HK-2 (cell line): ENCODE measurements at regions not wholly inside any gene's neighbourhood (a gene's known extent, or its start where the extent isn't known, plus 50 kb on each side); places are given as distances from the start of the nearest gene placed in this dataset.
"Not testable (repeated sequence)": the region's sequence is repeated elsewhere in the genome, so short reads cannot be mapped to it uniquely, and the experiment has no call there.

Experiments used
- DNase-seq: peaks from one replicate; pipeline ENCODE4 v3.0.0-alpha.2; 2018; ENCODE audit not compliant: unreplicated experiment

DNA sequence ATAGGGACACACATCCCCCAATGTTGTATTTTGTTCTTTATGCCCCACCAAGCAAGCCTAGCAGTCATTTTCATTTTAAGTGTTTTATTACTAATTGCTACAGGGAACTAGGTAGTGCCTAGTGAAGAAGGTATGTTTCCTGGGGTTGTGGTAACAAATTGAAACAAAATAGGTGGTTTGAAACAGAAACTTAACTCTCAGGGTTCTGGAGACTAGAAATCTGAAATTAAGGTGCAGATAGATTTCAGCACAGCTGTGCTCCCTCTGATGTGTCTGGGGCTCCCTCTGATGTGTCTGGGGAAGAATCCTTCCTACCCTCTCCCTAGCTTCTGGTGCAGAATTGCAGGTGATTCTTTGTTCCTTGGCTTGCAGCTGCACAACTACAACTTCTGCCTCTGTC is 390.1 kb downstream of the ZFHX3 start:
- DNase-seq: no peak

DNA sequence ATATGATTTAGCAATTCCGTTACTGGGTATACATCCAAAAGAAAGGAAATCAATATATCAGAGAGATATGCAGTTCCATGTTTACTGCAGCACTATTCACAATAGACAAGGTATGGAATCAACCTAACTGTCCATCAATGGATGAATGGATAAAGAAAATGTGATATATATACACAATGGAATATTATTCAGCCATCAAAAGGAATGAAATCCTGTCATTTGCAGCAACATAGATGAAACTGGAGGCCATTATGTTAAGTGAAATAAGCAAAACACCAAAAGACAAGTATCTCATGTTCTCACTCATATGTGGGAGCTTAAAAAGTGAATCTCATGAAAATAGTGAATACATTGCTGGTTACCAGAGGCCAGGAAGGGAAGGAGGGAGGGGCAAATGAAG is 390.8 kb downstream of the ZFHX3 start:
- no peak for DNase-seq

DNA sequence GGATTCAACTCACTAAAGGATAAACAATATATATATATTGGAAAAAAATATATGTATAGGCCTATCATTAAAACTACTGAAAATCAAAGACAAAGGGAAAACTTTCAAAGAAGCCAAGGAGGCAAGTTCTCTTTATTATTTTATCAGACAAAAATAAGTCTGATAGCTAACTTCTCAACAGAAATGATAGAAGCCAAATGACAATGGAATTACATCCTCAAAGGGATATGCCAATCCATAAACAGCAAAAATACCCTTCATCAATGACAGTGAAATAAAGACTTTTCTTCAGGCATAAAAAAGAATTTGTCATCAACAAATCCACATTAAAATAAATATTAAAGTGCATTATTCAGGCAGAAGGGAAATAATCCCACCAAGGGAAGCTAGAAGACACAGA is 393.4 kb downstream of the ZFHX3 start:
- no peak for DNase-seq

DNA sequence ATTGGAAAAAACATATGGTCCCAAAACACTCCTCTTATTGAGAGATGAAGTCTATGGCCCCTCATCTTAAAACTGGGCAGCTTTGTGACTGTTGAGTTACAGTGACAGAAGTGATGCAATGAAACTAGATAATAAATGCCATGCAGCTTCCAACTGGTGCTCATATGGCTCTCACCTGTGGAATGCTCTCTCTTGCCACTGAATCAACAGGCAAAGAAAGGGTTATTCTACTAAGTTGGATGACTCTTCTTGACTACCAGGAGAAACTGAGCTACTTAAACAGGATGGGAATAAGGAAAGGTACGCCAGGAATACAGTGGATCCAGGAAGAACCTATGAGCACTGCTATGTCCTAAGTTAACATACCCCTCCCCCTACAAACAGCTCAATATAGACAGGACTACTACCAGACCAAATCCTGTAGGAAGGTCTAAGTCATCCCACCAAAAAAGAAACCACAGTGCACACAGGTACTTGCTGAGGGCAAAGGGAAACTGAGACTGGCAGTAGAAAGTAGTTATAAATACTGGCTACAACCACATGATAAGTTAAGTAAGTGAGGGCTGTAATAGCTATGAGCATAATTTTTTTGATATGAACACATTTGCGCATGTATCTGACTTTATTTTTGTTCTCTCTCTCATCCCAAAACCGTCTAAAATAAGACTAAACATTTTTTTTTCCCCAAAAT is 398.5 kb downstream of the ZFHX3 start:
- DNase-seq: no peak

DNA sequence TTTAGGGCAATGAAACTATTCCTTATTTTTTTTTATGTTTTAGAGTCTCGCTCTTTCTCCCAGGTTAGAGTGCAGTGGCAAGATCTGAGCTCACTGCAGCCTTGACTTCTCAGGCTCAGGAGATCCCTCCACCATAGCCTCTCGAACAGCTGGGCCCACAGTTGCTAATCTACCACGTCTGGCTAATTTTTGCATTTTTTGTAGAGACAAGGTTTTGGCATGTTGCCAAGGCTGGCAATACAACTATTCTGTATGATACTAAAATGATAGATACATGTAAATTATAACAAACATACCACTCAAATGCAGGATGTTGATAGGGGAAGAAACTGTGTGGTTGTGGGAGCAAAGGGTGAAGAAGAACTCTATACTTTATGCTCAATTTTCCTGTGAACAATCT is 401.3 kb downstream of the ZFHX3 start:
- no peak for DNase-seq

DNA sequence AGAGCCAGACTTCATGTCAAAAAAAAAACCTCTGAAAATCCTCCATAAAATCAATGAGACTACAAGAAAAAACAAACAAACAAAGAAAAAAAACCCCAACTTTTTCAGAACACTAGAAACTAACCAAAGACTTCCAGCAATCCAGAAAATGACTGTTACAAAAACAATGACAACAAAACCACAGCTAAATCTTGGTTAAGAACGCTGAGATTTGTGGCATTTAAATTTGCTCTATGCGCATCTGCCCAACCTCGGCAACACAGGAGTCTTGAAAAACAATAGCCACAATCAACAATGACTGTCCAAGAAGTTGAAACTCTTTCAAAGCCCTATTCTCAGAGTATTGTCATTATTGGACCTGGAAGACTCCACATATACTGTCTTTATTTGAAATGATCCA is 402.4 kb downstream of the ZFHX3 start:
- DNase-seq: no peak

DNA sequence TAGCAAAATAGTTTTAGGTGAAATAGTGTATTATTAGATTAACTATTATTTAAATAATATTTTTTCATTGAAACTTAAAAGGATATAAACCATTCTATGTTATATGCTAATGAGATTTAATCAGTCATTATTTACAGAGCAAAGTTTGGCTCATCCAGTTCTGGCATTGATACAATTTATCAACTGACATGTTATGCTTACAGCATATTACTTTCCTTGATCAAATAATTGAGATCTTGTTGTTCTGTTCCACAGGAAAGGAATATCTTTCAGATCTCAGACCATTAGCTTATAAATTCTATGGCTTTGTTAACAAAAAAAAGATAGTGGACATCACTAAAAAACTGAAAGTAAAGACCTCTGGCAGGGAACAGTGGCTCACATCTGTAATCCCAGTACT is 403.0 kb downstream of the ZFHX3 start:
- no peak for DNase-seq

DNA sequence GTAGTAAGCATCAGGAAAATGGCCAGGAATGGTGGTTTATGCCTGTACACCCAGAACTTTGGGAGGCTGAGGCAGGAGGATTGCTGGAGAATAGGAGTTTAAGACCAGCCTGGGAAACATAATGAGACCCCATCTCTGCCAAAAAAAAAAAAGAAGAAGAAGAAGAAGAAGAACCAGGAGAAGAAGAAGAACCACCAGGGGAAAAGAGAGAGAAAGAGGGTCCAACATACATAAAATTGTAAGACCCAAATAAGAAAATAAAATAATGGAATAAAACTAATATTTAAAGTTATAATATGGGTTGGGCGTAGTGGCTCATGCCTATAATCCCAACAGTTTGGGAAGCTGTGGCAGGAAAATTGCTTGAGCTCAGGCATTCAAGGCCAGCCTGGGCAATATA is 408.4 kb downstream of the ZFHX3 start:
- DNase-seq: no peak

DNA sequence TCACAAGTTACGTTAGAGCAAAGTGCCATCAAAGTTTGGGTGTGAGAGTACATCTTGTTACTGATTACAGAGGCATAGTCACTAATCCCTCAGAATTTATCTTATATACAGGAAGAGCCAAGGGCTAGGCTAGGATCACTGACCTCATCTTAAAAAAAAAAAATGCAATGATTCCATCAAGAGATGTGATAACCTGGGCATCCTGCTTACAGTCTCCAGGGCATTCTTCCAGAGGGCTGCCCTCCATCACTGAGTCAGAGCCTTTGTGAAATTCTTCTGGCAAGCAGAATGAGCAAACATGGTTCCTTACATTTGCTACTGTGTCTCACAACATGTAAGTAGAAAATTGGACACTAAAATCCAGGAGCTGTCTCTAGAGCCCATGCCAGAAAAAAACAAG is 410.6 kb downstream of the ZFHX3 start:
- DNase-seq: peak; percentile 31

DNA sequence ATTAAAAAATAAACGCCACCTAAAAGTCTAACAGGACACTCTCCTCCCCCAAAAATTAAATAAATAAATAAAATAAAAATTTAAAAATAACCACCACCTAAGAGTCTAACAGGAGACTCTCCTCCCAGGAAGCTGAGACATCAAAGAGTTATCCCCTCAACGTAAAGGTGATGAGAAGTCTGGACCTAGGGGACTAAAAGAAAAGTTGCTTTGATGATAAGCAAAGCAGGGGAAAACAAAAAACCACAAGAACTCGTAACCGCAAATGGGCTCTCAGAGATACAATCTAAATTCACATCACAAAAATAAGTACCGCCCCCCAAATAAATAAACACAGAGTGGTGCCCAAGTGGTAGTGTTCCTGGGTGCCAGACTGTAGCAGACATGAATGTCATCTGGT is 412.2 kb downstream of the ZFHX3 start:
- DNase-seq: no peak

DNA sequence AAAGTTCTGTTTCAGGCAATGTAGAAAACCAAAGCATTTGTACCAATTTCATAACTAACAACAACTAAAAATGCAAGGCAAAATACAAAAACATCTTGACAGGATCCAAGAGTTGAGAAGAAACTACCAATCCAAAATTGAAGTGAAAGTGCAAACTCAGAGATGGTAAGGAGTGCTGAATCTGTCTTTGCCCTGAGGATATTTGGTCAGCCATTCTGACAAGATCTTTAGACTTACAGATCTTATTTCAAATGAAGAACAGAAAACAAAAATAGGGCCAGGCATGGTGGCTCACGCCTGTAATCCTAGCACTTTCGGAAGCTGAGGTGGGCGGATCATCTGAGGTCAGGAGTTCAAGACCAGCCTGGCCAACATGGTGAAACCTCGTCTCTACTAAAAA is 412.8 kb downstream of the ZFHX3 start:
- DNase-seq: no peak

DNA sequence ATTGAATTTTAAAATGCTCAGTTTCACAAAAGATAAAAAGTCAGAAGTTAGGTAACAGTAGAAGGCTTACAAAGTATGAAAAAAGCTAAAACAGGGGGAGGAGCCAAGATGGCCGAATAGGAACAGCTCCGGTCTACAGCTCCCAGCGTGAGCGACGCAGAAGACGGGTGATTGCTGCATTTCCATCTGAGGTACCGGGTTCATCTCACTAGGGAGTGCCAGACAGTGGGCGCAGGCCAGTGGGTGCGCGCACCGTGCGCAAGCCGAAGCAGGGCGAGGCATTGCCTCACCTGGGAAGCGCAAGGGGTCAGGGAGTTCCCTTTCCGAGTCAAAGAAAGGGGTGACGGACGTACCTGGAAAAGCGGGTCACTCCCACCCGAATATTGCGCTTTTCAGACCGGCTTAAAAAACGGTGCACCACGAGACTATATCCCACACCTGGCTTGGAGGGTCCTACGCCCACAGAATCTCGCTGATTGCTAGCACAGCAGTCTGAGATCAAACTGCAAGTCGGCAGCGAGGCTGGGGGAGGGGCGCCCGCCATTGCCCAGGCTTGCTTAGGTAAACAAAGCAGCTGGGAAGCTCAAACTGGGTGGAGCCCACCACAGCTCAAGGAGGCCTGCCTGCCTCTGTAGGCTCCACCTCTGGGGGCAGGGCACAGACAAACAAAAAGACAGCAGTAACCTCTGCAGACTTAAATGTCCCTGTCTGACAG is 420.6 kb downstream of the ZFHX3 start:
- not testable (repeated sequence) for DNase-seq

DNA sequence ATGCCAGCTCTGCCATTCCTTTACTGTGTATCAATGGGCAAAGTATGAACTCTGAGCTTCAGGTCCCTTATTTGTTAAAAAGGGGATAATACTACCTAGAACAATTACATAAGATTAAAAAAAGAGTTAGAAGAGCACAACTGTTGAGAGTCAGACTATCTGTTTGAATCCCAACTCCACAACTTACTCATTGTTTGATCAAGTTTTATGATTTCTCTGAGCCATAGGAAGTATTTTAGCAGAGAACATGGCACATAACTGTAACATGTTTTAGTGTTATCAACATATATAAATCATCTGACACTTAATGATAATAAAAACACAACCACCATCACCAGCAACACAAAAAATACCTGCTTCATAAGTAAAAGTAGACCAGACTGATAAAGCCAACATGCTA is 421.3 kb downstream of the ZFHX3 start:
- no peak for DNase-seq

DNA sequence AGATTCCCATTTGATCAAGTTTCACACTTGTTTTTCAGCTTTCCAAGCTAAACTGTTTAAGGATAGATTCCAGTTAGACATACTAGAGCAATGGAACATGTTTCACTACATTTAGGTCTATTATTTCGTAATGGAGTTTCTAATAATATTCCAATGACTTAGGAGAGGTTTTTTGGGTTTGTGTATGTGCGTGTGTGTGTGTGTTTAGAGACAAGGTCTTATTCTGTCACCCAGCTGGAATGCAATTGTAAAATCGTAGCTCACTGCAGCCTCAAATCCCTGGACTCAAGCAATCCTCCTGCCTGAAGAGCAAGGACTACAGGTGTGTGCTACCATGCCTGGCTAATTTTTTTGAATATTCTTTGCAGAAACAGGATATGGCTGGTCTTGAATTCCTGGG is 426.3 kb downstream of the ZFHX3 start:
- DNase-seq: no peak

DNA sequence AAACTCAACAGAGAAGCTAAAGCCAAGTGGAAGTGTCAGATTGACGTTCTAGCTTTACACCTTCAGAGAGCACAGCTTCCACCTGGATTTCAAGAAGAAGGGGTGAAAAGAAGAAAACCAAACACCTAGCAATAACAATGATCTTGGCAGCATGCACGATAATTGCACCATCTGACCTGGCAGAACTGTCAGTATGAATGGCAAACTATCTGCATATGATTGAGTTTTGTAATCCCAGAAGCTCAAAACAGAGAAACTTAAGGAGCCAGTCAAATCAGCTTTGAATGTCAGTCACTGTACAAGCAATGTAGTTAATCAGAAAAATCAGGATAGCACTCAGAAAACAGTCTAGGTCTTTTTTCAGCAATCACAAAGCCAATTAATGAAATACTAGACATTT is 427.1 kb downstream of the ZFHX3 start:
- no peak for DNase-seq

DNA sequence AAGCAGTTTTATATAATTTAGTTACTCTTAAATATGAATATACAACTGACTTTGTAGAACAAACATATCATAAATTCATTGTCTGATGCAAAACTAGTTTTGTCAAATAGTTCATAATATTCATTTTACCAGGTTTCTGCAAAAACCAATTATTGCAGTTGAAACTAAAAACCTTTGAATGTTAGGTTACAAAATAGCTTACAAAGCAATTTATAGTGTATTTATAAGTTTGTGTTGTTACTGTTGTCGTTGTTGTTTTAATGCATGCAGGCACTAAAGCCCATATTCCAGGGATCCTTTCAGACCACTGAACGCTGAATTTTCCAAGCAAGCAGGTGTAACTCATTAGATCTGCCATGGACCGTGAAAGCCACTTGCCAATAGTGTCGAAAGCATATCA is 427.6 kb downstream of the ZFHX3 start:
- no peak for DNase-seq

DNA sequence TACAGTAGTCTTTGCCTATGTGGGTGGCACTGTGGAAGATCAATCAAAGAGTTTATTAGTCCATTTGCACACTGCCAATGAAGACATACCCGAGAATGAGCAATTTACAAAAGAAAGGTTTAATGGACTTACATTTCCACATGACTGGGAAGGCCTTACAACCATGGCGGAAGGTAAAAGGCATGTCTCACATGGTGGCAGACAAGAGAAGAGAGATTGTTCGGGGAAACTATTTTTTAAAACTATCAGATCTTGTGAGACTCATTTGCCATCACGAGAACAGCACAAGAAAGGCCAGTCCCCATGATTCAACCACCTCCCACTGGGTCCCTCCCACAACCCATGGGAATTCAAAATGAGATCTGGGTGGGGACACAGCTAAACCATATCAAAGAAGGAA is 432.1 kb downstream of the ZFHX3 start:
- DNase-seq: no peak

DNA sequence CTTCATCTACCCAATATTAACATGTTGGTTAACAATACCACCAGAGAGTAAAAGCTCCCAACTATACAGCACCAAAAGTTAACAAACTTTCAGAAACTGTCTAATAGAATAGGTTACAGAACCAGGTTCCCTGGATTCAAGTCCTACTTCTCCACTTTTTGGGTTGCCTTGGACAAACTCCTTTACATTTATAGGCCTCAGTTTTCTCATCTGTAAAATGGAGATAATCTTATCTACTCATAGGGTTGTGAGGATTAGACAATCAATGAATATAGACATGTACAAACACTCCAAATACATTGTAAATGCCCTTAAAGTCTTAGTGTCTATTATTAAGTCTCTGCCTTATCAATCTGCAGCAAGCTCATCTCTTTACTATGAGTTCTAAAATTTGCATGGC is 435.2 kb downstream of the ZFHX3 start:
- DNase-seq: no peak

DNA sequence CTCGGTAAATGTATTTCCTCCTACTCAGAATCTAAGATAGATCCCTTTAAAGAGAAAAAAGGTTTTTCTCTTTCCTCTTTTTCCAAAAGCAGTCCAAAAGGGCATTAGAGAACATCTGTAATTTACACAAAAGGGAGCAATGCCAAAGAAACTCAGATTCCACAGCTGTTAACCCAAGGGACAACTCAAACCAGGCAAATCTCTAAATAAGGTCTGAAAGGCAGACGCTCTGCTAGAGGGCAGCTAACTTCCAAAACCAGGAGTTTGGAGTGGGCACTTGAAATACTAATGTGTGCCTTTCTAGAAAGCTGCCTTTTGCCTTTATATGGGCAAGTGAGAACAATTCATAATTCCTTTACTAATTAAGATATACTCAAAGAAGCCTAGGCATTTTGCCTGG is 435.7 kb downstream of the ZFHX3 start:
- no peak for DNase-seq

DNA sequence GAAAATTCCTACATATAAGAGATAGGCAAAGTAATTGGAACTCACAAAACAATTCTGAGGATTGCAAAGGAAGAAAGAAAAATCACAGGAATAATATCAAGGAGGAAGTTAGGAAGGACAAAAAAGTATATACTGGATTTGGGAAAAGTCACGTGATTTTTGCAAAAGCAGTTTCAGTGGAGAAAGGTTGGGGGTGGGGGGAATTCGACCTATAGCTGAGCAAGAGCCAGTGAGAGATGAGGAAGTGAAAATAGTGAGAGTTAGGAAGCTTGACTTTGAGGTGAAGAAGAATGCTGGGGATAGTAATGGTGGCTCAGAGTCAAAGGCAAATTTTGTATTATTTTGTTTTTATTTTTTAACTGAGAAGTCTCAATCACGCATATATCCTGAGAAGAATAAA is 438.0 kb upstream of the PMFBP1 start:
- DNase-seq: no peak

DNA sequence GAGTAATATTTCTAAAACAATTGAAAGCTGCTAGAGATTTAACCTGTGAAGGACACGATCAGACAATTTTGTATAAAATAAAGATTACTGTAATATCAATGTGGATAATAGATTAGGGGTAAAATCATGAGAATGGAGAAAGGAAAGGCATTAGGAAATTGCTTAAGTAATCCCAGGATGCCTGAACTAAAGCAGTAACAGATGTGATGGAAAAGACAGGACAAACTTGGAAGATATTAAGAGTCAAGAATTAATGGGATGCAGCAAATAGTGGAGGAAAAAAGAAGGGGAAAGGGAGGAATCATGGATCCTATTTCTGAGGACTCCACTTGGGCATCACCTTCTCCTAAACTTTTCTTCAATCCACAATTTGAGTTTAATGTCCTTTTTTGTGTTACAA is 437.1 kb upstream of the PMFBP1 start:
- no peak for DNase-seq

DNA sequence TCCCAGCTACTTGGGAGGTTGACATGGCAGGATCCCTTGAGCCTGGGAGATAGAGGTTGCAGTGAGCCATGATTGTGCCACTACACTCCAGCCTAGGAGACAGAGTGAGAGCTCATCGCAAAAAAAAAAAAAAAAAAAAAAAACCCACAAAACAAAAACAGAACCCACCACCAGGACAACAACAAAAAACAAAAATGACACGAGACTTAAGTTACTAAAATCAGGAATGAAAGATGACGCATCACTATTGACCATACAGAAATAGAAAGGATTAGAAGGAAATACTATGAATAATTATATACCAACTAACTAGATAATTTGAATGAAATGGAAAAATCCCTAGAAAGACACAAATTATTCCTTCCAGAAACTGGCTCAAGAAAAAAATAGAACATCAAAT is 432.4 kb upstream of the PMFBP1 start:
- no peak for DNase-seq

DNA sequence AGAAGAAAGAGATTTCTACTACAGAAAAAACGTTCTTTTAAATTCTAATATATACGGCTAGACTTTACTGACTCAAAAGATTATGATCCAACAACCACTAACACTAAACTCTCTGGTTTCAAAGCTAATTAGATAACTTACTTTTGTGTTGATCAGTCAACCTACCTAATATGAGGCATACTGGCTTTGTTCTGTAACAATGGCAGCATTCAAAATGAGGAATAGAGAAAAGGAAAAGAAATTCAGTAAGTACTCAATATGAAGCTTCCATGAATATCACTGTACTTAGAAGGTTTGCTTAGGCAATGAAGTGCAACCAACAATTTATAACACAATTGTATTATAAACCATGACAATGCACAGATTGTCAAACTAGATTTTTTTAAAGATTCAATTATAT is 430.5 kb upstream of the PMFBP1 start:
- DNase-seq: no peak

DNA sequence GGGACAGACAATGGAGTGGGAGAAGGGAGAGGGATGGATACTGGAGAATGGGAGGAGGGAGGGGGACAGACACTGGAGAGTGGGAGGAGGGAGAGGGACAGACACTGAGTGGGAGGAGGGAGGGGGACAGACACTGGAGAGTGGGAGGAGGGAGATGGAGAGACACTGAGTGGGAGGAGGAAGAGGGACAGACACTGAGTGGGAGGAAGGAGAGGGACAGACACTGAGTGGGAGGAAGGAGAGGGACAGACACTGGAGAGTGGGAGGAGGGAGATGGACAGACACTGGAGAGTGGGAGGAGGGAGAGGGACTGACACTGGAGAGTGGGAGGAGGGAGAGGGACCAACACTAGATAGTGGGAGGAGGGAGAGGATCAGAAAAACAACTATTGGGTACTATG is 426.7 kb upstream of the PMFBP1 start:
- no peak for DNase-seq
